Choroid plexus epithelial cell (primary cell): ENCODE measurements at regions not wholly inside any gene's neighbourhood (a gene's known extent, or its start where the extent isn't known, plus 50 kb on each side); places are given as distances from the start of the nearest gene placed in this dataset.

Experiments
- DNase-seq: peaks from one replicate; pipeline ENCODE4 v3.0.0-alpha.2; 2010; ENCODE audit warnings: low read depth
- H3K4me3 ChIP-seq: 2 replicates; pipeline ENCODE4 v1.5.1; 2011; ENCODE audit warnings: low read depth, mild to moderate bottlenecking, control low read depth, low read length, moderate library complexity
- TF ChIP-seq, protein P1 (sequence below): conservative IDR thresholded peaks from 2 replicates; pipeline ENCODE4 v1.5.1; 2011; ENCODE audit warnings: low read depth, mild to moderate bottlenecking, control low read depth, inconsistent platforms, low read length, moderate library complexity

DNA sequence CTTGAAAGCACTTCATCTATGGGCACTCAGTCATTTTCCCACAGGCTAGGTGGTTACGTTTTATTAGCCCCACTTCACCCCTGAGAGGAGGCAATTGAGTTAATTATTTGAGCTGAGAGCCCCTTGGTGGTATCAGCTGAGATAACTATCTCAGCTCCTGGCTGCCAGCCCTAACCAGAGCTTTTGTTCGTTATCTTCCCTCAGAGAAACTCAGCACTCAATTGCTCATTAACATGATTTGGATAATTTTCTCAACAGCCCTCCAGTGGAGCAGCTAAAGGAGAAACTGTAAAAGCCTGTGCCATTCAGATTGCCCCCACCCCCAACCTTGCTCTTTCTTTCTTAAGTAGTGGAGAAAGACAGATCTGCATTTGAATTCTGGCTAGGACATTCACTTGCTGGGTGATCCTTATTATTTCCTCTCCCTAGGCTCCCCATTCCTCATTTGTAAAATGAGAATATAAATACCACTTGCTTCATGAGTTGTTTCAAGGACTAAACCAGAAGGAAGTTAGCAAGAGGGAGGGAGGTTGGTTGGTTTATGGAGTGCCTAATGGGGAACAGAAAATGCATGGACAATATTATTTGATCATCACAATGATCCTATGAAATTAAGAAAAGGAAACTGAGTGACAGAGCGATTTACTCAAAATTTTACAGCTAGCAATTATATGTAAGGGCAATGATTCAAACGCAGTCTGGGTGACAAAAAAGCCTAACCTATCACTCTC is 218.7 kb upstream of the FGGY start:
- TF ChIP-seq, protein P1, sequence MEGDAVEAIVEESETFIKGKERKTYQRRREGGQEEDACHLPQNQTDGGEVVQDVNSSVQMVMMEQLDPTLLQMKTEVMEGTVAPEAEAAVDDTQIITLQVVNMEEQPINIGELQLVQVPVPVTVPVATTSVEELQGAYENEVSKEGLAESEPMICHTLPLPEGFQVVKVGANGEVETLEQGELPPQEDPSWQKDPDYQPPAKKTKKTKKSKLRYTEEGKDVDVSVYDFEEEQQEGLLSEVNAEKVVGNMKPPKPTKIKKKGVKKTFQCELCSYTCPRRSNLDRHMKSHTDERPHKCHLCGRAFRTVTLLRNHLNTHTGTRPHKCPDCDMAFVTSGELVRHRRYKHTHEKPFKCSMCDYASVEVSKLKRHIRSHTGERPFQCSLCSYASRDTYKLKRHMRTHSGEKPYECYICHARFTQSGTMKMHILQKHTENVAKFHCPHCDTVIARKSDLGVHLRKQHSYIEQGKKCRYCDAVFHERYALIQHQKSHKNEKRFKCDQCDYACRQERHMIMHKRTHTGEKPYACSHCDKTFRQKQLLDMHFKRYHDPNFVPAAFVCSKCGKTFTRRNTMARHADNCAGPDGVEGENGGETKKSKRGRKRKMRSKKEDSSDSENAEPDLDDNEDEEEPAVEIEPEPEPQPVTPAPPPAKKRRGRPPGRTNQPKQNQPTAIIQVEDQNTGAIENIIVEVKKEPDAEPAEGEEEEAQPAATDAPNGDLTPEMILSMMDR: no peak
- H3K4me3 ChIP-seq: no peak overlapping the region
- no peak for DNase-seq

- no peak for DNase-seq
- H3K4me3 ChIP-seq: no peak overlapping the region
- TF ChIP-seq, protein P1: no peak
Measured at GRCh38 chr1:59078866-59079265, 218.0 kb upstream of the FGGY start.

DNA sequence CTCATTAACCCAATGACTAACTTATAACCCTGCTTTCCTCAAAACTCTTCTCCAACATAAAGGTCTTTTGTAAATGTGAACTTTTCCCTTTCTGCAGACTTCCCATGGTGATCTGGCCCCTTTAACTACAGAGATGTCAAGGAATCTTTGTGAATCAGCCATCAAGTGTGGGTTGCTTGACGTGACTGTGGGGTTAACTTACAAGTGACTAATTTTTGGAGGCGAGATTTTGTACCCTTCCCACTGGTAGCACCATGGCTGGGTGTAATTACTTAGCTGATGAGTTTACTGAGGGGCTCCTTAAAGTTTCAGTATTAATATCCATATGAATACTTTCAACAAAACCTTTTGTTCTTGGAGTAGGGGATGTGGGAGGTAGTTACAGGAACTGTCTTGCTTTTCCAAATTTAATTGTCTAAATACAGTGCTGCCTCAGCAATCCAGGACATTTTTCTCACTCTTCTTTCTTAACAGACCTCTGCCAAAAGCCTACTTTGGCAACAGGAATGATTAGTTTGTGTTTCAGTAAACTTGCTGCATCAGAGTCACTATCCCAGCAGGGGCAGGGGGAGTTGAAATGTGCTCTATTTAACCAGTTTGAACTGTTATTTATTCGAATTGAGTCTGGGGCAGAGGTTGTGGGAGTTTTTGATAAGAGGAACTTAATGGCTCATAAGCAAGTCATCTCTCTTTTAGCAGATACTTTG is 217.3 kb upstream of the FGGY start:
- TF ChIP-seq, protein P1: no peak
- no peak overlapping the region for H3K4me3 ChIP-seq
- peak; percentile 52 for DNase-seq

DNA sequence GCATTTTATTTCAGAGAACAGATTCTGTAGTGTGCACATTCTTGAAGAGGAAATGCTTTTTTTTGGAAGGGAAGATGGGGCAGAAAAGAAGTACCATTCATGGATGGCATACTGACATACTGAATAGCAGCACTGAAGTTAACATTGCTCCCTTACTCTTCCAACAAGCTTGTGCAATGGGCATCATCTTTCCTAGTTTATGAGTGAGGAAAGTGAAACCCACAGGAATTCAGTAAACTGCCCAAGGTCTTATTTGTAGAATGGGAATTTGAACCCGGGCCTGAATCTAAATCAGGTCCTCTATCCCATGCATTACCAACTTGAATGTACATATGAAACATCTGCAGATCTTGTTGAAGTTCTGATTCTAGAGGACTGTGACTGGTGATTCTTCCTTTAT is 215.7 kb upstream of the FGGY start:
- TF ChIP-seq, protein P1: no peak
- DNase-seq: no peak

GRCh38 chr1:59081795-59082194 is 215.1 kb upstream of the FGGY start:
- DNase-seq: no peak
- no peak overlapping the region for H3K4me3 ChIP-seq
- TF ChIP-seq, protein P1: no peak

More for the DNA sequence above, 215.7 kb upstream of the FGGY start:
- no peak overlapping the region for H3K4me3 ChIP-seq

DNA sequence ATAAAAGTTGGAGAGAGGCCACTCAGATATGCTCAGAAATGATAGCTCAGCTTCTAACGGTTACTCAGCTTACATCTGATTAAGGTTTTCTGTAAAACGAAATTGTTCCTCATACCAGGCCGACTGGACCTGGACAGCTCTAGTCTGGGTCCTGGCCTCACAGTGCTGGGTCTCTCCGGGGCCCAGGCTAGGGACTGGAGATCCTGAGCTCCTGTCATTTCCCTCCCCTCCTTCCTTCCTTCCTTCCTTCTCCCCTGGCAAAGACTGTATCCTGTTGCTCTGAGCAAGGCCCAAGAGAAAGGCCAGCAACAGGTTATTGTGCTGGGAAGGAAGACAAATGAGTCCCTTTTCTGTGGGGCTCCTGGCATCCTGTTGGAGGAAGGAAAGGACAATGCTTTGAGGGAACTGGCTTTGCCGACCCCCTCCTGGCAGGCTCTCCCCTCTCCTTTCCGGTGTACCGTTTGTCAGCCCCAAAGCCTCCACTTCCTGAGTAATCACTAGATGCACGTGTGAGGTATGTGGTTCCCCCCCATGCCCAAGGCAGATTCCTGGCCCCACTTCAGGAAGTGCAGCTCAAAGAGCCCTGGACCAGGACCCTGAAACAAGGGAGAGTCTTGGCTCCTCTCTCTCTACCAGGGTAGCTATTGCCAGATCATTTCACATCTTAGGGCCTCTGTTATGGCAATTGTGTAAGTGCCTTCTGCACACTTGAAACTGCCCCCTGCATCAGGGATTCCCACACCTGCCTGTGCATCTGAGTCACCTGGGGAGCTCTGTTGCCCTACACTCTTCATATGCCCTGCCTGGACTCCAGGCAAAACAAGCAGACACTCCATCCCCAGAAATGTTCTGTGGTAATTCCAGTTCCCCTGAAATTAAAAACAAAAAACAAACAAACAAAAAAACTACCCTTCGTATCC is 212.7 kb upstream of the FGGY start:
- DNase-seq: peak; percentile 17
- no peak overlapping the region for H3K4me3 ChIP-seq
- TF ChIP-seq, protein P1: no peak
